GM21423 (cell line): ENCODE measurements at regions not wholly inside any gene's neighbourhood (a gene's known extent, or its start where the extent isn't known, plus 50 kb on each side); places are given as distances from the start of the nearest gene placed in this dataset.

Source experiments
- ATAC-seq: cut with Tn5 transposase; IDR thresholded peaks from one replicate; pipeline ENCODE4 v1.9.1; 2021; ENCODE audit warnings: mild to moderate bottlenecking, moderate library complexity; ENCODE audit not compliant: unreplicated experiment

DNA sequence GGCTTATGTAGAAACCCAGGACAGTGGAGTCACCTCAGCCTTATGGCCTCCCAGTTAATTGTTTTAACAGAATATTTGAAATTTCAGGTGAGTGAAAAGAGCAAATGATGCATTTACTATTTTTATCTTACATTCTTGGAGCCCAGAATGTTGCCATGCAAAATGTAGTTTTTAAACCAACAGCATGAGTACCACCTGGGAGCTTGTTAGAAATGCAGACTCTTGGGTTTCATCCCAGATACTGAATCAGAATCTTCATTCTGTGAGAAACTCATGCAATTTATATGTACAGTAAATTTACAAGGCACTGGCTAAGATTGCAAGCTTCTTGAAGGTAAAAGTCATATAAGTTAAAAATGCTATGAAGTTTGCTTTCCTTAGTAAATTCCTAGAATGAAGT lies 654.5 kb upstream of the CDH2 start:
- no peak for ATAC-seq

DNA sequence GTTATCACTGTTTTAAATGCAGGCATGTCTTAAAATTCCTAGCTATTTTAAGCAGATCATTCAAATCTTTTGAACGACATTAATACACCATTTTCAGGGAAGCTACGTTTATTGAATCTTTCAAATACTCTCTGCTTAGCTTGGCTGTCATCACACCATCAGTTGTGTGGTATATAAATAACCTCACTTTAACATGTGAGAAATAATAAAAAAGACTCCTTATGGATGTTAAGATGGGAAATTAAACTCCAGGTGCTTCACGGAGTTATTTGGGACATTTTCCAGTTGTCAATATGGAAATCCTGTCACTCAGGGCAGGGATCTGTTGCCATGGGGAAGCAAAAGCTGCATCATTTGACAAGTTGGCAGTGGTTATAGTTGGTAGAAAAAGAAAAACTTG lies 649.2 kb upstream of the CDH2 start:
- no peak for ATAC-seq

DNA sequence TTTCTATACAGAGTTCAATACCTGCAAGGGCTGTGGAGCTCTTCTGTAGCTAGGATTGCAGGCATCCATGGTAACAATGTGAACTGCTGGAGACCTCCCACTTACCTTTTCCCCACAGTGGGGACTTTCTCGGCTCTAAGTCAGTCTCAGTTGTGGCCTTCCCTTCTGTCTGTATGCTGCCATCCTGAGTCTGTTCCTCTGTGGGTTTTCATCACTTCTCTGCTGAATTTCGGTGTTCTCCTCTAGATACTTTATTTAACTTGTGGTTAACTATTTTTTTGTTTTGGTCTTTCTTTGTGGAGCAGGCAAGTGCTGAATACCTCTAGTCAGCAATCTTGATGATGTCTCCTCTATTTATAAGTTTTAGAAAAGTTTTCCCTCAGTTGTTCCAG lies 647.2 kb upstream of the CDH2 start:
- ATAC-seq: no peak

DNA sequence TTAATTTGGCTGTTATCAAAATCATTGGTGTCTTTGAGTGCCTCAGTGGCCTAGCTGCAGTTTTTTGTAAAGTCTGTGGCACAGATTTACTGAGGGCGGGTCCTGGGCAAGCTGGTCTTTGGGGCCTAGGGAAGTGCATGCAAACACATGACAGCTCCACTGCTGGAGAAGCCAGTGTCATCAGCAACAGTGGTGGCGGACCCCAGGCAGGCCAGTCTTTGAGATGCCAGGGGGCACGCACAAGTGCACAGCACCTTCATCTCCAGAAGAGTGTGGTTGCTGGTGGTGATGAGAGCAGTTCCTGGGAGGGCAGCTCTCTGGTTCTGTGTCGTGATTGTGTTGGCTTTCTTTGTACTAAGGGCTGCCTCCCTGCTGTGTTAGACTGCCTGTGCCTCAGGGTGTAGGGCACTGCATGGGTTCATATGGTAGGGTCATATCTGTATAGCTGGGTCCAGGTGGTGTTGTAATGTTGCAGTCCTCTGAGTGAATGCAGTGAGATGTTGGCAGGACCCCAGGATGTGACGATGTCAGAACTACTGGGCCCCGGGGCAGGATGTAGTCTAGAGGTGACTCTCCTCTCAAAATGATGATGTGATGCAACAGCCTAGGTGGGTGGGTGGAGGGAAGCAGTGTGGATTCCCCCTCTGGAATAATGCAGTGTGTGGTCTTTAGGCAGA lies 646.7 kb upstream of the CDH2 start:
- ATAC-seq: no peak

DNA sequence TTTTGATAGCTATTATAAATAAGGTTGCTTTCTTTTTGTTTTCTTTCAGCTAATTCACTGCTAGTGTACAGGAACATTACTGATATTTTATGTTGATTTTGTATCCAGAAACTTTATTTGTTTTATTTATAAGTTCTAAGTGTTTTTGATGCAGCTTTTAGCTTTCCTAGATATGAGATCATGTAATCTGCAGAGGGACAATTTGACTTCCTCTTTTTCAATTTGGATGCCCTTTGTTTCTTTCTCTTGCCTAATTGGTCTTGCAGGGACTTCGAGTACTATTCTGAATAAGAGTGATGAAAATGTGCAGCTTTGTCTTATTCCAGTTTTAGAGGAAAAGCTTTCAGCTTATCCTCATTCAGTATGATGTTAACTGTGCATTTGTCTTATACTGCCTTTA lies 643.4 kb upstream of the CDH2 start:
- no peak for ATAC-seq

DNA sequence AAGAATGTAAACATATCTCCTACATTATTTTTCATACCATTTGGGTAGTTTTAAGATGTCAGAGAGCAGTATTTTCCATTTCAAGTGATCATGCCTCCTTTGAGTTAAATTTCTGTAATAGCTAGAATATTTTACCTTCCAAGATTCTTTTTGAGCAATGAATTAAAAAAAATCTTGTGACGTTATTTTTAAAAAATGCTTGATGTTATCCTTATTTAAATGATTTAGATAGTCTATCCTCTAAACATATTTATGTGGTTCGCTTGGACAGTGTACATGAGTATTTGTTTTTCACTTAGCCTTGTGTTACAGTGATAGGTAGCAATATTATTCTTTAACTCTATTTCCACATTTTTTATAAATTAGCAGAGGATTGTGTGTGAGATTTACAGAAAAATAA lies 639.2 kb upstream of the CDH2 start:
- ATAC-seq: no peak

DNA sequence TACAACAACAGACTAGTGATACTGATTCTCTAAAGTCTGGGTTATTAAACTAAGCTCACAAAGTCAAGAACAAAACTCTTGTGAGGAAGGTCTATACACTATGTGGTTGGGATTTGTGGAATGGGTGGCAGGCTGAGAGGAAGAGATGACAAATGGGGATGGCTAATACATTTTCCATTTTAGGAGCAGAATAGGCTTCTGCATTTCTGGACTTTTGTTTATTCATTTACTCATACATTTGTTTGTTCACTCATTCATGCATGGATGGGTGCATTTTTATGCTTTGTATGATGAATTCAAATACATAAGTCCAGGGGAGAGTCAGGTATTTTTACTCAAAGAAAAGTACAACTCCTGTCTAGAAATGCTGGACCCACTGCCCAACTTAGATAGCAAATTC lies 637.4 kb upstream of the CDH2 start:
- no peak for ATAC-seq

DNA sequence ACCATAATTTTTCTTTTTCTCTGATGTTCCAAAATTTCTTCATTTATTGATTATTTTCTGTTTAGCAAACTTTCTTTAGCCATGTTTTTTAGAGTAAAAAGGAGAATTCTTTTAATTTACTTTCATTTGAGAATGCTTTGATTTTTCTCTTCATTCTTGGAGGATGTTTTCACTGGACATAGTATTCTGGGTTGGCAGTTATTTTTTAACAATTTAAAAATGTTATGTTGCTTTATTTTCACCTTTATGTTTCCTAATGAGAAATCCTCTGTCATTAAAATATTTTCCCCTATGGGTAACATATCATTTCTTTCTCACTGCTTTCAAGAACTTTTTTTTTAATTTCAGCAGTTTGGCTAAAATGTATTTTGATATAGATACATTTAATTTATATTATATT lies 631.4 kb upstream of the CDH2 start:
- no peak for ATAC-seq

DNA sequence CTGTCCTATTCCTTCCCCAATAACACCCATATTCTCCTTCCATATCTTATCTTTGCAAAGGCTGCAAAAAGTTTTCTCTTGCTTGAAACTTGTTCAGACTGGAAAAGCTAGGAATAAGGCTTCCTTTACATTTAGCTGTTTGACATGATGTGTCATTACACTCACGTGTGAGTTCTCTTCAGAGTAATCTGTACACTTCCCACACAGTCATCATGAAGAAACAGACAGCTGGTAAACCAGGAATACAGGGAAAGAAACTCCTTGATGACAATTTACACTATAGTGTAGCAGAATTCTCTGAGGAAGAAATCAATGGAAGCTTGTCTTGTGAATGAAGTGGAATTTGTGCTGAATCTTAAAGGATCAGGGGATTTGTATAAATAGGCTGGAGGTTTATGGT lies 628.6 kb upstream of the CDH2 start:
- no peak for ATAC-seq

DNA sequence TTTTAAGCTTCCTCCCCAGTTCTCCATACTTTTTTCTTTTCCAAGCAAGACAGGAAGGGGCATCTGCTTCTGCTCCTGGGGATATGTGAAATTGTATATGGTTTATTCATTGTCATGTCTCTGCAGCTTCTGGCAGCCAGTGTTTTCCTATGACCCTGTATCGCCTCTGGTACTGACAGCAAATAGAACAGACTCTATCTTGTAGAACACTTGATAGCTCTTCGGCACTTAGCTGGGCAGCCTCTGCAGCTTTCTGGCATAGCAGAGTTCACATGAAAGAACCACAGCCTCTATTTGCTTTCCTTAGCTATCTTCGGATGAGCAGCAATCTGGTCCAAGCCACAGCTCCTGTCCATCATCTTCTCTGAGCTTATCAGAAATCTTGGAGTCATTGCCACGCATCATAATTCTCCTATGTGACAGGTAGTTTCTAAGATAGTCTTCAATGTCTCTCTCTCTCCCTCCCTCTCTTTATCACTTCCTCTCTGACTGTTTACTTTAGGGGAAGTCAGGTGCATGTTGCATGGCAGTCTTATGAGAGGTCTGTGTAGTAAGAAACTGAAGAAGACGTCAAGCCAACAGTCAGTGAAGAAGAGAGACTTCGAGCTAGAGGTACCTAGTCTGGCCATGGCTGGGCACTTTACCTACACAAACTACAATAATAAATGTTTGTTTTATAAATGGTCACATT lies 627.7 kb upstream of the CDH2 start:
- ATAC-seq: no peak

DNA sequence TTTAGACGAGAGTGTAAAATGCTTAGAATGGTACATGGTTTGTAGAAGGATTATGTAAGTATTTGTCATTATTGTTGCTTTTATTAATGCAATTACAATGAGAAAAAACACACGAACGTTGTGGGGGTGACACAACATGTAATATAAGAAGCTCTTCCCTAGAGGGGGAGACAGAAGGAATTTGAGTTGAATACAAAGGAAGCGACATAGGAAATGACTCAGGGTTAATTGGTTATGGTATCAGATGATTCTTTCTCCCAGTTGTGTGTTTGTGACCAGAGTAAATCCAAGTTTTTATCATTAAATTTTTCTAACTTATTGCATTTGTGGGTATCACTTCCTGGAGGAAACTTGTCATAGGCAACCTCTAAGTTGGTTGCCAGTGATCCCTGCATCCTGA lies 625.6 kb upstream of the CDH2 start:
- ATAC-seq: no peak

DNA sequence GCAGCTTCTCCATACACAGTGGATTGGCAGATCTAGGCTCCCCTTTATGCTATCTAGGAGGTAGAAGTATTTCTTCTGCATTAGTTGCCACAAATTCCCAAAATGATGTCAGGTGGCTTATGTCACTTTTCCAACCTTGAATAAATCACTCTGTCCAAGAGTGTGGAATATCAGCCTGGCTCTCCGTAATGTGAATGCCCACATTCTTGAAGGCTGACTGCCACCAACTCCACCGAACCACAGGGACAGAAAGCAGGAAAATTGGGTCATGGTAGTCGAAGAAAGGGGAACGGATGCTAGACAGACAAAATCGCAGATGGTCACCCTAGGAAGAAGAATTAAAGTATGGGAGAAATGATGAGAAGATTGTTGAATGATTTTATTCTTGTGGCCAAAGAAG lies 624.9 kb upstream of the CDH2 start:
- no peak for ATAC-seq

DNA sequence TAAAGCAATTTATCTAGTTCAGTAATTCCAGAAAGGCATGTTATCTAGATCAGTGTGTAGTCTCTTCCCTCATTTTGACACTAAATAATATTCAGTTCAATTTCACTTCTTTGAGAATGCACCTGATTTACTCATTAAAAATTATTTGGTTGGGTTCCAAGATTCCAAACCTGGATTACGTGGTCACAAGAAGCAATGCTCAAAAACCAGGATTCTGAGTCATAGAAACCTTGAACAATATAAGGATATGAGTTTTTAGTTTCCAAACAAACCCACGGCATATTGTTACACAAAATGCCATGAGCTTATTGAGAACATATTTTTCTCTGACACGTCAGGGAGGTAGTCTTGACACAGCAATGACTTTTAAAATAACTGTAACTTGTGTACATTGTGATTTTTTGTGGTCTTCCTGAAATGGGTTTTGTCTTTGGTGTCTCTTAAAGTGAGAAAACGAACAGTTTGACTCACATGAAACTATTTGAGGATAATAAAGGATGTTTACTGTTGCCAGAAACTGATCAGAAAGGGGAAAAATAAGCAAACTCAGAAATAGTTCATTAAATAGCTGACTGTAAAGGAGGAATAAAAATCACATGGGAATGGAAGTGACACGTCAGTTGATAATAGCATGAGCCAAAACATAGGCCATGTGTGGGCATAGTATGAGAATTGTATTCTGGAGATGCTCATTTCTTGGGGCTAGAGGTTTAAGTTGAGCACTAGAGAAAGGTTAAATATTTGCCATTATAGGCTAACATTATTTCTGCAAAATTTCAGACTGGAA lies 617.7 kb upstream of the CDH2 start:
- ATAC-seq: no peak

DNA sequence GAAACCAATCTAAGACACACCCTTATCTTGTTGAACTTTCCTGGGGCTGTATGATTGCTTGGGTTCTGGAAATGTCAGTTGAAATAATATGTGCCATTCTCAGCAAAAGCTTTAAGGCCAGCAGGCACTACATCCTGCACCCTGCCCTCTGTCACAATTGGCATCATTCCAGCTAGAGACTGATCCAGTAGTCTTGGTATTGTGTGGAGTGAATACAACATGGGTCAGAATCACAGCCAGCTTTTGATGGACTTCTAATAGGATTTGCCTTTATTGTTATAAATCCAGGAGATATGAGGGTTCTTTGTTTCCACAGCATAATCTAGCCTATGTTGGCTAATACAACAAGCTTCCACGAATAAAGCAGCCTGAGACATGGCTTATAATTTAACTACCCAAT lies 617.0 kb upstream of the CDH2 start:
- no peak for ATAC-seq

DNA sequence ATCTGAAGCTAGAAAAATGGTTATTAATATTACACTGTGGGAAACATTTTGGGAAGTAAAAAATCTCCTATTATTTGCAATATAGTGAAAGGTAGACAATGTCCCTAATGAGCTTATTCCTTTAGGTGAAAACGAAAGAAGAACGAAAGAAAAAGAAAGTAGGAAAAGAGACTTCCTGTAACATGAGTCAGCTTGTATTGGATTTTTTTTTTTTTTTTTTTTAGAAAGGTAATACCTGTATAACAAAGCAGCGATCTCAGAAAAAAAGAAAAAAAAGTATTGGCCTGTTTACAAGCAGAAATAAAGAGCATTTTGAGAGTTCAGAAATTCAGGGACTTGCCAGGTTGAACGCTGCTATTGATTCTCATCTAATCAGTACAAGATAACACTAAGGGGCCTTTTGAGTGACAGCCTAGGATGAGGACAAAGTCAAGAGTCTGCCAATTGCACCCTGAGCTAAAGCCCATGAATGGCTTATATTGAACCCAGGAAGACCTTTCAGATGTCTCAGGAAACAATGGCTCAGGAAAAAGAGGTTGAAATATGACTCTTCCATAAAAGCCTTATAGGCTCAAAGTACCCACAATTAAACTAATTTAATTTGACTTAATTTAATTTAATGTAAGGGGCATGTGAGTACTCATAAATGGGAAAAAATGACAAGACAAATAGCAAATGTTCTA lies 615.6 kb upstream of the CDH2 start:
- ATAC-seq: no peak

DNA sequence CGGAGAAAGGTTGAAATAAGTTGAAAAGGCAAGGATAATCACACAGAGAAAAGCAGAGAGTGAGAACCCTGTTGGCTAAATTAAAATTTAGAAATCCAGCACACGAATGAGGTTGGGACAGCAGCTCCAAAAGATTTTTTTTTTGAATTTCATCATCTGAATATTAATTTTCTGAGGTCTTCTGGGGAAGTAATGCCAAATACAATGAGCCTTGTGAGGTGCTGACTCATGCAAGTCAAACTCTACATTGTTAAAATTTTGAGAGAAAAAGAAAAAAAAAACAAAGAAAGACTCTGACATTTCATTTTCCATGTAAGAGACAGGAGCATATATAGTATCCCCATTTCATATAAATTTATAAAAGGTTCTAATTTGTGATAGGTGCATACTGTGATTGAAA lies 614.2 kb upstream of the CDH2 start:
- ATAC-seq: no peak

DNA sequence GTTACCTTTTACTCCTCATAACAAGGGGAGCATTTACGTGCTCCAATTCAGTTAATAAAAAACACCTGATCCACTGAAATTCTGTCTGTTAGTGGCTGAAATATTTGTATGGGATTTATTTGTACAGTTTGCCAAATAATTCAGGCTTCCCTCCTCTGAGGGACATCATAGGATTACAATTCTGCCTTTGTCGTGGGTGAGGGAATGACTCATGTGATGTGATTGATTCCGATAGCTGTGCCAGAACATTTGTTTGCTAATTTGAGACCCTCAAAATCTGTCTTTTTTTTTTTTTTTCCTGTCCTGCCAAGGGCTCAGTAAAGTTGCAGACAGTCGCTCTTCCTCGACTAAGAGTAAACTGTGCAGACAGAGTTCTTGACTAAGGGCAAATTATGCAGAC lies 612.6 kb upstream of the CDH2 start:
- no peak for ATAC-seq

DNA sequence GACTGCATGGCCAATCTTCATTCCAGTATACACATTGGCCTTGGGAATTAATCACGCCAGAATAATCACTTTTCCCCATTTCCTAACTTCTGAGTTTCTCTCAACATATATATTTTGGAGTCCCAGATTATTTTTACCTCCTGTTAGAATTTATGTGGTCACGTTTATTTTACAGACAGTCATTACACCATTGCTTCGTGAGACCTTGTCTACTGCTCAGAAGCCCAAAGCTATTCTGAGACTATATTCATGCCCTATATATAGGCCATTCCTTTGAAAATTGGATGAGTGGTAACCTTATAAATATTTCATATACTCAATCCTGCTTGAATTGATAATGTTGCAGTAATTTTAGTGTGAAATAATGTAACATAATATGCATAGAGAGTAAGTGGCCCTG lies 610.0 kb upstream of the CDH2 start:
- ATAC-seq: no peak

DNA sequence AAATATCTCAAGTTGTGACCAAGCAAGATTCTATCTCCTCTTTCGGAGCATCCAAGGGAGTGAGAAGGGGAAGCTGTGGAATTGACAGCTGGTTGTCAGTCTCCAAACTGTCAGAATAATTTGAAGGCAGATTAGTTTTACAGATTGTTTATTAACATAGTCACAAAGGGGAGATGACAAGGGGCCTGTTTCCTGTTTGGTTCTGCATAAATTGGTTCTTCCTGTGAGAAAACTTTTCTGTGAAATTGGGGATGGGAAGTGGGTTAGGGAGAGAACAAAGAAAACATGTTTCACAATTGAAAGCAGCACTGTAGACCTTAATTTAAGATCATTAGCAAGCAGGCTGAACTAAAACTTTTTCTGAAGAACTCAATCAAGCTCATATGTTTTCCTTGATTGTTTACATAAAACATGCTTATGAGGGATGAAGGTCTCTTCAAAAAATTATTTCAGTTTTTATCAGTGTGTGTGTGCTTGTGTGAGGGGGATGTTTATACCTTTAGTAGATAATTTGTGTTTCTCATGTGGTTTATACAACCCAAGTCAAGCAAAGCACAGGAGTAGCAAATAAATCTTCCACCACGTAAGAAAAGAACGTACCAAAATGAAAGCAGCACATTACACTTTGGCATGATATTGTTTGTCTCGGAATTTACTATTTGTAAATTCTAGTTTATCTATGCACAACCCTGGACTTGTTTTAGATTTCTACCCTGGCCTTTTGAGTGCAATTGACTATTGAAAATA lies 604.9 kb upstream of the CDH2 start:
- no peak for ATAC-seq

DNA sequence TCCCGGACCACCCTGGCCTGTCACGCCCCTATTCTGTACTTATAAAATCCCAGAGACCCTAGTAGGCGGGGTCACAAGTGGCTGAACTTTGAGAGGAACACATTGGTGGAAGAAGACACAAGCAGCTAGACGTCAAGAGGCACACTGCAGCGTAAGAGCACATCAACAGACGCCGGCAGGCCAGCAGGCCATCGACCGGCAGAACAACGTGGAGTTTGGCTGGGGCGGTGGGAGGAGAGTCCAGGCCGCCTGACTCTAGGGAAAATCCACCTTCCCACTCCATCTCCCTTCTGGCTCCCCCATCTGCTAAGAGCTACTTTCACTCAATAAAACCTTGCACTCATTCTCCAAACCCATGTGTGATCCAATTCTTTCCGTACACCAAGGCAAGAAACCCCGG lies 601.8 kb upstream of the CDH2 start:
- ATAC-seq: no peak

DNA sequence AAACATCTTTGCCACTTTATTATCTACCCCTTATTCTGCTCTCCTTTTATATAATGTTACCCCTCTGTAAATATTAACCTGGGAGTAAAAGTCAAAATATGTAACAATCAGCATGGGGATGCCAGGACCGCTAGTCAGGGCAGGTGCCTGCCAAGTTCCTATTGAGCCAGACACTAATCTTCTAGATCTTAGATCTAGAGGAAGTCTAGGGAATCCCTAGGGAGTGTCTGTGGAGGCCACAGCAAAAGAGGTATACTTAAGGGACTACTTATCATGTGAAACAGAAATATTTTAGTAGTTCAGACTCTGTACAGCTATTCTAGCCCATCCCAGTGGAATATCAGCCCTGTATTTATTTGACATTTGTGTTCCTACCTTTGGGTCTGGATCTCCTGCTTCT lies 600.8 kb upstream of the CDH2 start:
- no peak for ATAC-seq
